HUDEP-2 (cell line): ENCODE measurements at regions not wholly inside any gene's neighbourhood (a gene's known extent, or its start where the extent isn't known, plus 50 kb on each side); places are given as distances from the start of the nearest gene placed in this dataset.

Experiments used
- DNase-seq, 76 experiments: peaks; one replicate each; lab custom pipeline; 2025; ENCODE audit not compliant: unreplicated experiment in 76 of 76; lab: John Stamatoyannopoulos, UW

- DNase-seq = no peak
Observed at GRCh38 chr18:39909706-39910105, 2045.3 kb upstream of the PIK3C3 start.

DNA sequence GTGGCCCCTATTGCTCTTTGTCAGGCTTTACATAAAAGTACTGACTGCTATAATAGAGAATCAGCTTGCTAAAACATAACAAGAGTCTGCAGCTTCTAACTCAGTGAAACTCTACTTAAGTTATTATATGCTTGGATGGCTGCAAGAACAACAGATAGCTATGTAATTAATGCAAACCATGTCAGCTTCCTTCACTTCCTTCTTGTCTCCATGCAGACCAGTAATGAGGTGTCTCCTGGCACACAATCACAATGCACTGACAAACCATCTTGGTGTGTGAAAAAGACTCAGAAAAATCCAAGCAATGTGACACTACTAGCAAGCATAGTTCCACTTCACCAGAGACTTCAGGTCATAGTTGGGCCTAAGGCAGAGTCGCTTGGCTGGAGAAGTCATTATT lies 2068.9 kb upstream of the PIK3C3 start:
- DNase-seq = no peak

DNA sequence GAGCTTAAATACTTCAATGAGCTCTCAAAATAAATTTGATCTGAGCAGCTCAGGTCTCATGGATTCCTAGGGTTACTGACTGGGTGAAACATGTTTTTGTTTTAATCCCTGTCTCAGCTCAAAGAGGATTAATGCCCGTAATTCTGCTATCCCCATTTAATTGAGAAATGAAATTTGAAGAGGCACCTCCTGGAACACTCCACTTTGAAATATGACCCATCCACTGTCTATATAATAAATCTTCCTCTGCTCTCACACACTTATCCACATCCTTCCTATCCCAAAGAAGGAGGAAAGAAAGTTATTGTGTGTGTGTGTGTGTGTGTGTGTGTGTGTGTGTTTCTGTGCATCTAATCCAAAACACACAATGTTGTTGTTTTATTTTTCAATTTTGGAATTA lies 2082.4 kb upstream of the PIK3C3 start:
- DNase-seq = no peak

GRCh38 chr18:39871961-39872360 lies 2083.1 kb upstream of the PIK3C3 start:
- peak in 1 of 76 experiments; percentile 8 for DNase-seq

DNA sequence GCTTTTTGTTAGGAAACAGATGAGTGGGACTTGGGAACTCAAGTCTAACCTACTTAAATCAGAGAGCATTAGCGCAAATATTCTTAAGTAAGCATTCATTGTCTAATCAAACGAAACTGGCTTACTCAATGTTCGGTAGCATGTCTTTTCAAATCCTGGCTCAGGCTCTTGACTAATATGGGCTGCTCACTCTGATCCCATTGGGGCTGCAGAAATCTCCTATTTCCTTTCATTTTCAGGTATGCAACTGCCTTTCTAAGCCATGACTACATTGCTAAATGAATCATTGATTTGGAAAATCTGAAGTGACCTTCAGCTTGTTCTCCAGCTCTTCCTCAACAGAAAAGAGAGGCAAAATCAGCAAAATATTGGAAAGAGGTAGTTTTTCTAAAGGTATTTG lies 2084.4 kb upstream of the PIK3C3 start:
- no peak for DNase-seq

- no peak for DNase-seq
Observed at GRCh38 chr18:39863916-39864315, 2091.1 kb upstream of the PIK3C3 start.

GRCh38 chr18:39862341-39862740 lies 2092.7 kb upstream of the PIK3C3 start:
- DNase-seq = no peak

DNA sequence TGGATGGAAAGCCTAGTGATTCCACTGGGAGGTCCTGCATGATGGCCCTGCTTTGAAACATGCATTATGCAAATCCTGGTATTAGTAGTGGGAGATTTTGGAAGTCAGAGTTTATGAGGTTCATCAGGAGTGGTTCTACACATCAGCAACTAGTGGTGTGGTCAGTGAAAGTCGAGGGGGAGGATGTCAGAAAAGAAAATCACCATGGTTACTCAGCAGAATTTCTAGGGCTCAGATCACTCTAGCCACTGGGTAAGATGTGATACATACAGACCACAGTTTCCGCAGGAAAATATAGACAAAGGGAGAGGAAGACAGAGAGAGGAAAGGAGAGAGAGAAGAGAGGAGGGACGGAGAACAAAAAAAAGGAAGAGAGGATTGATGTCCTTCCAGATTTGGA lies 2100.7 kb upstream of the PIK3C3 start:
- DNase-seq = no peak

DNA sequence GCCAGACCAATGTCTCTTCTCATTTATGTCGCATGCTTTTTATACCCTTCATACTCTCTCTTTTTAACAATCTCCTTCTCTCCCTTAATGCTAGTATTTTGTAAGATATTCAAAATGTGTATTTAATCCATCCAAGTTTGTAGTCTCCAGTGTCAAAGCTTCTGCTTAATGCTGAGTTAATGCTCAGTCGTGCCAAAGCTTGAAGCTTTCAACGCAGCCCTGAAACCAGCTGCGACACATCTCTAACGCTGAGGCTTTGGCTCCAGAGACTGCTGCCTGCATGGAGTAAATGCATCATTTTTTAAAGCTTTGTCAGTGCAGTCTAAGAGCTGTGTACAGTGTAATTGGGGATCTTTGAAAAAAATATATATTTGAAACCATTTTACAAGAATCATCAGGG lies 2108.8 kb upstream of the PIK3C3 start:
- no peak for DNase-seq

- DNase-seq = no peak
Observed at GRCh38 chr18:39845631-39846030, 2109.4 kb upstream of the PIK3C3 start.

- DNase-seq = no peak
Observed at GRCh38 chr18:39845106-39845505, 2109.9 kb upstream of the PIK3C3 start.

GRCh38 chr18:39843546-39843945 lies 2111.5 kb upstream of the PIK3C3 start:
- DNase-seq = no peak

DNA sequence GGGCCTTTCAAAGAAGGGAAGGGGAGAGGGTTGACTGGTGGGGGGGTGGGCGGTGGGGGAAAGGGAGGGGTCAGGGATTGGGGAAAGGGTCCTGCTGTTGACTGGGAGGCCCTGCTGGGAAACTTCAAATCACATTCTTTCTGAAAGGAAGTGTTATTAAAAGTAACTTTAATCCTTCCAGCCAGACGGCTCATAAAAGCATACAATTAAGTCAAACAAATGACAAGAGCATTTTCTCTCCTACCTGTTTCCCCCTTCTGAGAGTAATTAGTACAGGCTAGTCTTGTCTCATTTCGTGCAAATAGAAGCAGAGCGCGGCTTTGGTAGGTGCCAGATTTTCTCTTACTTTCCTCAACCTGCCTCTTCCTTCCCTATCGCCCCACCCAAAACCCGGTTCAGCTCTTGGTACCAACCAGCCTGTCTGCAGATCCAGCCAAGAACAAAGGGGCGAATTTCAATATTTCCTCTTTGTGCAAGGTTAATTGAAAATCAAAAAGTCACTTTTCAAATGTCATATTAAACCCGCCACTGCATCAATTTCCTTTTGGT lies 2112.6 kb upstream of the PIK3C3 start:
- no peak for DNase-seq

DNA sequence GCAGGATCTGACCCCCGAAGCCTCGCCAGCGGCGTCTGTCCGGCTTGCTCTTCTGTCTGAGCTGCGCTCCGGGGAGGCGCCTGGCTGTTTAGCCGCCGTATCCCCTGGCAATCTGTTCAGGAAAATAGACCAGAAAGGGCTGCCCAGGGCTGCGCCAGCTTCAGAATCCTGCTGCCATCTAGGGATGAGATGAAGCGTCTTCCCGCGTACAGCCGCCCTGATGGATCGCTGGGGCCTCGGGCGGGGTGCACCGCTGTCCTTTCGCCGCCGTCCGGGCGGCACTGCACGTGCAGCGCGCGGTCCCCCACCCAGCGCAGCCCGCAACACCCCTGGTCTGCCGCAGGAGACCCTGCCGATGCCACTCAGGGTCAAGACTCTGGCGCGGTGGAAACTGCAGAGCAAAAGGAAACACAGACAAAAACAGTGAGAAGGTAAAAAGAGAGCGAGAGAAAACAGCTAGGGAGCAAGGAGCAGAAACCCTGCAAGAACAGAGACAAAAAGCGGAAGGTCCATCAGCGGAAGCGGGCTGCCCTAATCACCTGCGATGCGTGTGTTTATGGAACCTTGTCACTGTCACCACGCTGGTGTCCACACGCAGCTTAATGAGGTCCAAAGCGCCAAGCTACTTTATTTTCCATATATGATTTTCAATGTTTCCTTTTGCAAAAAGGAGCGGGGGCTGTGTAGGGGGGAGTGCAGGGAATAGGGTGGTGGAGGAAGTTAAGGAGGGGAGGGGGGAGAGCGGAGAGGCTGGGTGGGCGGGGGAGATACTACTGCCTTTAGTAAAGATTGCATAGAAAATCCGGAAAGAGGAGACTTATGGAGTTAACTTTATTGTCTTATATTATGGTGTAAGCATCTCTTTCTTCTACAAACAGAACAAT lies 2113.3 kb upstream of the PIK3C3 start:
- DNase-seq = peak in 18 of 76 experiments; percentile 1 to 15 (median 4)

GRCh38 chr18:39840856-39841481 lies 2114.1 kb upstream of the PIK3C3 start:
- DNase-seq = no peak

GRCh38 chr18:39840406-39840805 lies 2114.6 kb upstream of the PIK3C3 start:
- DNase-seq = no peak

DNA sequence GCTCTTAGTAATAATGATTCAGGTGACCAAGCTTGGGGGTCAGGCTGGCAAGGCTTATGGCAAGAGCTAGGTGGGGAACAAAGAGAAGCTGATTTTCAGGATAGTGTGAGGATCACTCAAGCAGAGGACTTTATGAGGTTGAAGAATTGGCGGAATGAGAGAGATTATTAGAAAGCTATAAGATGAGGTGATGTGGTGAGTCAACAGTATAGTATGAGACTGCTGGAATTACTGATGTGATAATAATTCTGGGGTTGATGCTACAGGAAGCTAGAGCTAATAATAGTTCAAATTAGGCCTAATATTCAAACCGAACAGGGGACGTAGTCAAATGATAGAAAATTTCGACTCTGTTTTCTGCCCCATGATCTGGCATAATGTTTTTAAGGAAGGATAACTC lies 2115.3 kb upstream of the PIK3C3 start:
- DNase-seq = no peak

DNA sequence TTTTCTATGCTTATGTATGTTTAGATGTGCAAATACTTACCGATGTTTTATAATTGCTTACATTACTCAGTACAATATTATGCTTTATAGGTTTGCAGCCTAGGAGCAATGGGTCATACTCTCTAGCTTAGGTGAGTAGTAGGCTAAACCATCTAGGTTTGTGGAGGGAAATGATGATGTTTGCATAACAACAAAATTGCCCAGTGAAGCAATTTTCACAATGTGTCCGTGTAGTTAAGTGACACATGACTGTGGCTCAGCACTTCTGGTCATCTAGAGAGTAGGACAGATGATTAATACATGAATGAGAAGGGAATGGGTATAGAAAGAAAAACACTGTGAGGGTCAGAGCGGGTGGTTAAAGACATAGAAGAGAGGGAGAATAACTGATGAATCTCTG lies 2116.2 kb upstream of the PIK3C3 start:
- no peak for DNase-seq

DNA sequence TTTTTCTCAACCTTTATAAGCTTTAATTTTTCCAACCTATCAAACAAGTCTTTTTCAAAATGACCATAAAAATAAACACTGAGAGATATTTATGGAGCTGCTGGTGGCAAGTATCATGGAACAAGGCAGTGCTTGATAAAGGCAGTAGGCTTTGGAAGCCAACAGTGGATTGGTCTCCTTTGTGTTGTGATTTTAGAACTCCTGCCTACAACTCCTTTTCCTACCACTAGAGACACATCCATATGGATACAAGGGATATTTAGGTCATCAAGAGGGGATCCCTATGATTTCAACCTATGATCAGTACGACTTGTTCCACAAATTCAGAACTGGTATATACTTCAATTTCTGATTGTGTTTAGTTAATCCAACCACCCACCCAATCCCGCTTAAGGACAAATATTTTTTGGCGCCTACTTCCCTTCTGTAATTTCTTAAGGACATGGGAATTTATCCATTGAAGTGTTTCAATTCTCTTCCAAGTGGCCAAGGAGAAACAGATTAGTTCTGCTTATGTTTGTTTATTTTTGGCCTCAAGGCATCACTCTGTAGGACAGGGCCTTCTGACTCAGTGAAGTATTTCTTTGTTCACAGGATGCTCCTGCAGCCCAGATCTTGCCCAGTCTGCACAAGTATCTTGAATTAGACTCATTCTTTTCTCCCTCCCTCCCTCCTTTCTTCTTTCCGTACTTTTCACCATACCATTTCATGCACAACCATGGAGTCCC lies 2119.6 kb upstream of the PIK3C3 start:
- no peak for DNase-seq

DNA sequence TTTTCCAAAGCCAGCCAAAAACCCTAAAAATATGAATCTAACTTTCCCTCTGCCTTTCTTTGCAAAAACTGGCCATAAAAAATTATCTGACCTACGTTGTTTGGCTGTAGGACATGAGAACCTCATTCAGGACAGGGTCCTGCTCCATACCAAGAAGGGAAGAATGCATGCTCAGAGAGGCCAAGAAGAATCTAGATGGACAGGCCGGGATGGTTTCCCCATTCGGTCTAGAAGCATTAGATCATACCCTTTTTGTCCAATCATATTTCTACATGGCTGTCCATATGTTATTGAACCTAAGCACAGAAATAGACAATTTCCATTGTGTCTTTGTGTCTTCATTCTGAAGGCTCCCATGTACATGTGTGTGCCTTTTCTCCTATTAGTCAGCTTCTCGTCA lies 2120.4 kb upstream of the PIK3C3 start:
- DNase-seq = no peak

- no peak for DNase-seq
Observed at GRCh38 chr18:39825485-39826150, 2129.4 kb upstream of the PIK3C3 start.
